Suprapubic skin (tissue), 3 donors: ENCODE measurements at regions not wholly inside any gene's neighbourhood (a gene's known extent, or its start where the extent isn't known, plus 50 kb on each side); places are given as distances from the start of the nearest gene placed in this dataset.

Experiments used
- EP300 ChIP-seq: sonication (generic); formaldehyde crosslinking; IDR thresholded peaks from one replicate; pipeline ENCODE4 v1.6.1; 2017; ENCODE audit warnings: antibody characterized with exemption
- POLR2A ChIP-seq, 2 donors: fragments of 450-650 bp; IDR thresholded peaks; one replicate each; pipeline ENCODE4 v1.6.1; 2017; ENCODE audit warnings: antibody characterized with exemption in 2 of 2, mild to moderate bottlenecking in 2 of 2, moderate library complexity in 2 of 2
- TF ChIP-seq, protein P1 (sequence below), 2 donors: fragments of 200-600 bp in 1 of 2; fragments of 450-650 bp in 1 of 2; sonication (generic) in 1 of 2; IDR thresholded peaks; one replicate each; pipeline ENCODE4 v1.5.1; 2016 to 2019; ENCODE audit warnings: antibody characterized with exemption in 2 of 2, mild to moderate bottlenecking in 1 of 2, moderate library complexity in 1 of 2

DNA sequence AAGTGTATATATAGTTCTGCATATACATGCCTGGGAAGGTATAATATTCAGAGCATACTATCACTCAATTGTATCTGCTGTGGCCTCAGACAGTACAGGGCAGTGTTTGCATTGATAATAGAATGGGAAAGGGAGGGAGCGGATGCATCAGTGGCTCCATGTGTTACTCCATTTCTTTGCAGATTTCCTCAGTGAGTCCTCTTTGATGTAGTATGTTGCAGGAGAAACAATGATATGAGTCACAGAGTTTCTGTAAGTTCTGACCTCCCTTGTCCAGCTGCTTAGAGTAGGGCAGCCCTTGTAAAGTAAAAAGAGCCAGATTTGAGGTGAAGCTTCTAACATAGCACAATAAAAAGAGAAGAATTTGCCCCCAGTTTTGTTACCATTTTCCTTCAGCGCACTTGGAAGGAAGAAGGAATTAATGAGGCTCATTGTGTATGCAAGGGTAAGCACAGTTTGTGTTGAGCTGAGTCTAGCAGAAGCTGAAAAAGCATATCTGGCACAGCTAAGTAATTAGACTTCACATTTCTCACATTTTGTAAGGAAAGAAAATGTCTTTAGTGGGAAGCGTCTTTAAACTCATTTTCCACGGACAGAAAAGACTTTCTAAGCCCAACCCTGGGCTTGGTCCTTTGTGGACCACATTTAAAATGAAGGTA lies 555.8 kb upstream of the IL12A start:
- TF ChIP-seq, protein P1, sequence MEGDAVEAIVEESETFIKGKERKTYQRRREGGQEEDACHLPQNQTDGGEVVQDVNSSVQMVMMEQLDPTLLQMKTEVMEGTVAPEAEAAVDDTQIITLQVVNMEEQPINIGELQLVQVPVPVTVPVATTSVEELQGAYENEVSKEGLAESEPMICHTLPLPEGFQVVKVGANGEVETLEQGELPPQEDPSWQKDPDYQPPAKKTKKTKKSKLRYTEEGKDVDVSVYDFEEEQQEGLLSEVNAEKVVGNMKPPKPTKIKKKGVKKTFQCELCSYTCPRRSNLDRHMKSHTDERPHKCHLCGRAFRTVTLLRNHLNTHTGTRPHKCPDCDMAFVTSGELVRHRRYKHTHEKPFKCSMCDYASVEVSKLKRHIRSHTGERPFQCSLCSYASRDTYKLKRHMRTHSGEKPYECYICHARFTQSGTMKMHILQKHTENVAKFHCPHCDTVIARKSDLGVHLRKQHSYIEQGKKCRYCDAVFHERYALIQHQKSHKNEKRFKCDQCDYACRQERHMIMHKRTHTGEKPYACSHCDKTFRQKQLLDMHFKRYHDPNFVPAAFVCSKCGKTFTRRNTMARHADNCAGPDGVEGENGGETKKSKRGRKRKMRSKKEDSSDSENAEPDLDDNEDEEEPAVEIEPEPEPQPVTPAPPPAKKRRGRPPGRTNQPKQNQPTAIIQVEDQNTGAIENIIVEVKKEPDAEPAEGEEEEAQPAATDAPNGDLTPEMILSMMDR (IDR thresholded peaks at IDR 0.05) = no peak
- TF ChIP-seq POLR2A (IDR thresholded peaks at IDR 0.05) (no peak), EP300 (no peak)
